KMS-11 (cell line): ENCODE measurements at regions not wholly inside any gene's neighbourhood (a gene's known extent, or its start where the extent isn't known, plus 50 kb on each side); places are given as distances from the start of the nearest gene placed in this dataset.
A peak's percentile ranks its signal among the peaks of the same experiment; 100 is the strongest.

Experiments used
- H2AFZ ChIP-seq: fragments of 200-600 bp; sonication (generic); 2 replicates; pipeline ENCODE4 v1.6.1; 2016; ENCODE audit warnings: antibody characterized with exemption, mixed run types, low read depth
- H3K27ac ChIP-seq: fragments of 200-600 bp; sonication (generic); 2 replicates; pipeline ENCODE4 v1.6.1; 2016; ENCODE audit warnings: mild to moderate bottlenecking, mixed run types
- H3K27me3 ChIP-seq: fragments of 200-600 bp; sonication (generic); 2 replicates; pipeline ENCODE4 v1.6.1; 2017; ENCODE audit warnings: mild to moderate bottlenecking, low read depth, mixed run types, moderate library complexity; ENCODE audit not compliant: insufficient read depth
- H3K36me3 ChIP-seq: fragments of 200-600 bp; sonication (generic); 2 replicates; pipeline ENCODE4 v1.6.1; 2017; ENCODE audit warnings: mild to moderate bottlenecking, mixed run types; ENCODE audit not compliant: insufficient read depth
- H3K4me1 ChIP-seq: fragments of 200-600 bp; sonication (generic); 2 replicates; pipeline ENCODE4 v1.6.1; 2016; ENCODE audit warnings: mild to moderate bottlenecking, low read depth, mixed run types; ENCODE audit not compliant: poor library complexity, severe bottlenecking
- H3K4me2 ChIP-seq: fragments of 200-600 bp; sonication (generic); 2 replicates; pipeline ENCODE4 v1.7.0; 2016; ENCODE audit warnings: mild to moderate bottlenecking, mixed run types
- H3K4me3 ChIP-seq: fragments of 200-600 bp; sonication (generic); IDR thresholded peaks from 2 replicates; pipeline ENCODE4 v1.6.1; 2017; ENCODE audit warnings: low read depth, low read length, mixed read lengths; ENCODE audit not compliant: insufficient read depth
- H3K79me2 ChIP-seq: fragments of 200-600 bp; sonication (generic); 2 replicates; pipeline ENCODE4 v1.6.1; 2016; ENCODE audit warnings: low read depth, mixed run types; ENCODE audit not compliant: insufficient read depth
- H3K9ac ChIP-seq: fragments of 200-600 bp; sonication (generic); 2 replicates; pipeline ENCODE4 v1.6.1; 2016; ENCODE audit warnings: mild to moderate bottlenecking, mixed run types
- H4K20me1 ChIP-seq: fragments of 200-600 bp; sonication (generic); 2 replicates; pipeline ENCODE4 v1.6.1; 2016; ENCODE audit warnings: mild to moderate bottlenecking, mixed run types; ENCODE audit not compliant: insufficient read depth
- CTCF ChIP-seq: fragments of 200-600 bp; sonication (generic); conservative IDR thresholded peaks from 2 replicates; pipeline ENCODE4 v1.6.1; 2017; ENCODE audit warnings: low read depth, mild to moderate bottlenecking, antibody characterized with exemption, low read length, moderate library complexity, mixed read lengths

- no peaks in the 10 kb centered on the region for H3K36me3 ChIP-seq
- H3K4me2 ChIP-seq = no peak overlapping the region
- no peak overlapping the region for H3K27ac ChIP-seq
- H3K4me3 ChIP-seq = no peak overlapping the region
- H3K27me3 ChIP-seq = no peaks in the 10 kb centered on the region
- no peak overlapping the region for H2AFZ ChIP-seq
- TF ChIP-seq CTCF = no peak
- no peak overlapping the region for H3K9ac ChIP-seq
- H4K20me1 ChIP-seq = no peaks in the 10 kb centered on the region
- no peaks in the 10 kb centered on the region for H3K79me2 ChIP-seq
- H3K4me1 ChIP-seq = no peaks in the 10 kb centered on the region
Observed at GRCh38 chr15:69808756-69809155, 289.0 kb downstream of the TLE3 start.

- Histone ChIP-seq H3K36me3 (no peaks in the 10 kb centered on the region), H3K79me2 (no peaks in the 10 kb centered on the region), H2AFZ (no peak overlapping the region), H4K20me1 (no peaks in the 10 kb centered on the region), H3K27ac (no peak overlapping the region), H3K4me1 (no peaks in the 10 kb centered on the region), H3K9ac (no peak overlapping the region), H3K4me2 (no peak overlapping the region), H3K4me3 (no peak overlapping the region), H3K27me3 (no peaks in the 10 kb centered on the region)
- no peak for TF ChIP-seq CTCF
Observed at GRCh38 chr15:69809421-69809820, 288.3 kb downstream of the TLE3 start.

- Histone ChIP-seq H3K36me3 (no peaks in the 10 kb centered on the region), H3K4me2 (no peak overlapping the region), H3K9ac (no peak overlapping the region), H3K4me3 (no peak overlapping the region), H3K27ac (no peak overlapping the region), H3K79me2 (no peaks in the 10 kb centered on the region), H3K27me3 (no peaks in the 10 kb centered on the region), H3K4me1 (no peaks in the 10 kb centered on the region), H2AFZ (no peak overlapping the region), H4K20me1 (no peaks in the 10 kb centered on the region)
- TF ChIP-seq CTCF = no peak
Observed at GRCh38 chr15:69810431-69811354, 287.0 kb downstream of the TLE3 start.

- Histone ChIP-seq H2AFZ (peak overlapping the region; percentile 33), H3K4me2 (no peak overlapping the region), H3K79me2 (no peaks in the 10 kb centered on the region), H3K9ac (no peak overlapping the region), H3K4me3 (no peak overlapping the region), H3K4me1 (no peaks in the 10 kb centered on the region), H3K27me3 (no peaks in the 10 kb centered on the region), H3K27ac (no peak overlapping the region), H3K36me3 (no peaks in the 10 kb centered on the region), H4K20me1 (no peaks in the 10 kb centered on the region)
- no peak for TF ChIP-seq CTCF
Observed at GRCh38 chr15:69812861-69813261, 284.9 kb downstream of the TLE3 start.
